Activated CD4-positive, alpha-beta T cell treated with anti-CD3 and anti-CD28 coated beads, Interleukin-2, amount 50 U/mL, for 48 hours (primary cell): ENCODE measurements at regions not wholly inside any gene's neighbourhood (a gene's known extent, or its start where the extent isn't known, plus 50 kb on each side); places are given as distances from the start of the nearest gene placed in this dataset.
A peak's percentile ranks its signal among the peaks of the same experiment; 100 is the strongest.
"Not testable (repeated sequence)": the region's sequence is repeated elsewhere in the genome, so short reads cannot be mapped to it uniquely, and the experiment has no call there.

Experiments
- DNase-seq, 2 experiments: peaks; one replicate each; pipeline ENCODE4 v3.0.0-alpha.2; 2020

GRCh38 chr3:127520993-127521392 is 69.5 kb downstream of the TPRA1 start:
- no peak for DNase-seq

- no peak for DNase-seq
These were observed 72.0 kb downstream of the TPRA1 start for GRCh38 chr3:127518456-127519081.

DNA sequence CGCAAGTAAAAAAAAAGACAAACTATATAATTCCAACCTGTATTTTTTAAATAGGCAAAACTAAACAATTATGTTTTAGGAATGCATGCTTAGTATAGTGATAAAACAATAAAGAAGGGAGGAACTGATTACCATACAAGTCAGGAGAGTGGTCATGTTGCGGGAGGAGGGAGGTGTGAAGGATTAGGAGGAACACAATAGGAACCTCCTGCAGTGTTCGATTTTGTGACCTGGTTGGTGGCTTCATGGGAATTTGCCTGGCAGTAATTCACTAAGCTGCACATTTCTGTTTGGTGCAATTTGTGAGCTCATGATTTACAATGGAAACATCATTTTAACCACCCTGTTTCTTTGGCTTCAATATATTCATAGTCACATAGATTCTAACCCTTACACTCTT is 78.3 kb downstream of the TPRA1 start:
- no peak for DNase-seq

GRCh38 chr3:127501177-127501576 is 89.4 kb downstream of the TPRA1 start:
- no peak for DNase-seq

DNA sequence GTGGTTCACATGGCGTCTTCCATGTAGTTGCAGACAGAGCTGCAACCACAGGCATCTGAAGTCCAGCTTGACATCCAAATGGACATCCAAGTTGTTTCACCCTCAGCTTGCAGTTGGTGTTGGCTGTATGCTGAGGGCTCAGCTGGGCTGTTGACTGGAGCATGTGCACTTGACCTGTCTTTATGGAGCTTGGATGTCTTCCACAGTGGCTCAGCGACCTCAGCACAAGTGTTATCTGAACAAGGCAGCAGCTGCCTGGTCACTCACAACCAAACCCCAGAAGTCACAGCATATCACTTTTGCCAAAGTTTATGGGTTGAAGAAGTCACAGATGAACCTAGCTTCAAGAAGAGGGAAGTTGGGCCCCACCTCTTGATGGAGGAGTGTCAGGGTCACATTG is 92.9 kb downstream of the TPRA1 start:
- no peak for DNase-seq

- DNase-seq: no peak
These were observed 93.4 kb downstream of the TPRA1 start for GRCh38 chr3:127497166-127497565.

- DNase-seq: no peak
These were observed 94.5 kb downstream of the TPRA1 start for GRCh38 chr3:127495821-127496655.

DNA sequence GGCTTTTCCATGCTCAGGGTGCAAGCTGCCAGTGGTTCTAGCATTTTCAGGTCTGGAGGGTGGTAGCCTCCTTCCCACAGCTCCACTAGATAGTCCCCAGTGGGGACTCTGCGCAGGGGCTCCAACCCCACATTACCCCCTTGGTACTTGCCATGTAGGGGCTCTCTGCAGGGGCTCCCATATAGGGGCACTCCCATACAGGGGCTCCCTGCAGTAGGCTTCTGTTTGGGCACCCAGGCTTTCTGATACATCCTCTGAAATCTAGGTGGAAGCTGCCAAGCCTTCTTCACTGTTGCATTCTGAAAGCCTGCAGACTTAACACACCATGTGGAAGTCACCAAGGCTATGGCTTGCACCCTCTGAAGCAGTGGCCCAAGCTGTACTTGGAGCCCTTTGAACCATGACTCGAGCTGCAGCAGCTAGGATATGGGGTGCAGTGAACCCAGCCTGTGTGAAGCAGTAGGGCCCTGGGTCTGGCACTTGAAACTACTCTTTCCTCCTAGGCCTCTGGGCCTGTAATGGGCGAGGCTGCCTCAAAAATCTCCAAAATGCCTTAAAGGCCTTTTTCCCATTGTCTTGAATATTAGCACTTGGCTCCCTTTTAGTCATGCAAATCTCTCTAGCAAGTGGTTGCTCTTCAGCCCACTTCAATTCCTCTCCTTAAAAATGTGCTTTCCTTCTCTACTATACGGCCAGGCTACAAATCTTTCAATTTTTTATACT is 96.4 kb downstream of the TPRA1 start:
- DNase-seq: no peak

GRCh38 chr3:127492426-127492825 is 98.1 kb downstream of the TPRA1 start:
- DNase-seq: no peak

GRCh38 chr3:127491909-127492308 is 98.6 kb downstream of the TPRA1 start:
- no peak for DNase-seq

GRCh38 chr3:127491323-127491722 is 99.2 kb downstream of the TPRA1 start:
- DNase-seq: no peak

- not testable (repeated sequence) for DNase-seq
These were observed 99.6 kb downstream of the TPRA1 start for GRCh38 chr3:127491024-127491305.

GRCh38 chr3:127490271-127491023 is 100.1 kb downstream of the TPRA1 start:
- DNase-seq: no peak

- DNase-seq: no peak
These were observed 101.2 kb downstream of the TPRA1 start for GRCh38 chr3:127489357-127489756.

GRCh38 chr3:127488740-127489139 is 101.8 kb downstream of the TPRA1 start:
- no peak for DNase-seq

DNA sequence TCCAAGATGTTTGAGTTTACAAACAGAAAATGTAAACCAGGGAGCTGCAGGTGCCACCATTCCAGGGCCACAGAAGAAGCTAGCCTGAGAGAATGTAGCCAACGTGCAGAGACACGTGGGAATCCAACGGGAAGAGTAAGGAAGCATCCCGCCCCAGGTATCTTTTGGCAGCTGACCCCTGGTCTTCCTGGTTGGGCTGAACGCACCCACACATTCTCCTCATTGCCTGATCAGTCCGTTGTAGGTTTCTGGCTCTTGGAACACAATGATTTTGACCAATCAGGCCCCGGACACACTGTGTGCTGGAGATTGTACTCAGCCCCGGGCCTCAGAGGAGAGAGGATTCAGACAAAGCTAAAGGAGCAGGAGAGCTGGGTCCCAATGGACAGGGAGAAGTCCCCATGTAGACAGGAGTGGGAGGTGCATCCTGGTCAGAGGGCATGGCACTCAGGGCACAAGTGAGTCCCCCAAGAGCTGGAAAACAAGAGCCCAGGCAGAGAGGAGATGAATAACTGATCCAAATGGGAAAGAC is 102.3 kb downstream of the TPRA1 start:
- no peak for DNase-seq

GRCh38 chr3:127487196-127487595 is 103.3 kb downstream of the TPRA1 start:
- no peak for DNase-seq

DNA sequence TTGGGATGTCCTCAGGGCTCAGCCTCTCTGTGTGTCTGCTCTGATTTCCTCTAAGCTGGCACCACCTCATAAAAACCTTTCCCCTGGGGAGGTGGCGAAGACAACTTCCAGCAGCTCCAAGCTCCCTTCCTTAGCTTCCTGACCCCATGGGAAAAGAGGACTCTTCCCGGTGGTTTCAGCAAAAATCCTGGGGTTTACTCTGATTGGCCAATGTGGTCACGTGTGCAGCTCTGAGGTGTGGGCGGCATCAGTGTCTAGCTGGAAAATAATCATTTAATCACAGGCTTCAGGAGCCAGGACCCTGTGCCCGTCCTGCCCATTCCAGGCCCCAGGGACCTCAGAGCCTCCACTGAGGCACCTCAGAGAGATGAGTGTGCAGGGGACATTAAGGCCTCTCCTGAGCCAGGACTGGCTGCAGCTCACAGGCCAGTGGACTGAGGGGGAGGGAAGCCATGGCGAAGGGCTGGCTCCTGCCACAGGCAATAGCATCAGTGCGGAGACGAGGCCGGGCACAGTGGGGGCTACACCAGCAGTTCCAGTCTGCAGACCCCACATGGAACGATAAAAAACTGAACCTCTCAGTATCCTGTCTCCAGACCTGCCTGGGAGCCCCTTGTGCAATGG is 104.1 kb downstream of the TPRA1 start:
- no peak for DNase-seq

GRCh38 chr3:127485396-127486170 is 105.0 kb downstream of the TPRA1 start:
- DNase-seq: no peak

DNA sequence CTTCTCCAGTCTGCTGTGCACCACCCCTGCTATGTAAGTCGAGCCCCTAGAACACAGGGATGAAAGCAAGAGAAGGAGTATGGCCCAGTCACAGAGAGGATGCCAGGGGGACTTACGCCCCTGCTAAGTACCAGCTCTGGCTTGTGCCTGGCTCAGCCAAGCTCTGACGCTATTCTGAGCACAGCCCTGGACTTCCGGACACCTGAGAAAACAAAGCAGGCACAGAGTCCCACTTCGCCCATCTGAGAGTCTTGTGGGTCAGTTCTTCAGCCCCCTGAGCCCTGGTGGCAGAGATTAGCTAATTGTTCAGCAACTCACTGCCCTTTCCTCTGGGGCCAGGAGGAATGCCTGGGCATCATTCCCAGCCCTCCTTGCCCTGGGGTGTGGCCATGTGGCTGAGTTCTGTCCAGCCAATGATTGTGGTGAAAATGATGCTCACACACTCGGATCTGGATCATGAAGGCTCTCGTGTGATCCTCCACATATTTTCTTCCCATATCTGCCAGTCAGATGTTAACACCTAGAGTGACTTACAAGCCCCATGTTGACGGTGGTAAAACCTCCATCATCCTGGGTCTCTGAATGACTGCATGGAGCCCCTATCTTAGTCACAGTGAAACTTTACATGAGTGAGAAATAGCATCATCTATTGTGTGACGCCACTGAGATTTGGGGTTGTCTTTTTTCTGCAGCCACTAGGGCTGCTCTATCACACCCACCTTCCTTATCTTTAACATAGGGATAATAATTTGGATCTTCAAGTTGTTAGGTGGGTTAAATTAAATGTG is 105.7 kb downstream of the TPRA1 start:
- DNase-seq: peak in 1 of 2 experiments; percentile 28
